ENCODE measurements at regions not wholly inside any gene's neighbourhood (a gene's known extent, or its start where the extent isn't known, plus 50 kb on each side); places are given as distances from the start of the nearest gene placed in this dataset.

DNA sequence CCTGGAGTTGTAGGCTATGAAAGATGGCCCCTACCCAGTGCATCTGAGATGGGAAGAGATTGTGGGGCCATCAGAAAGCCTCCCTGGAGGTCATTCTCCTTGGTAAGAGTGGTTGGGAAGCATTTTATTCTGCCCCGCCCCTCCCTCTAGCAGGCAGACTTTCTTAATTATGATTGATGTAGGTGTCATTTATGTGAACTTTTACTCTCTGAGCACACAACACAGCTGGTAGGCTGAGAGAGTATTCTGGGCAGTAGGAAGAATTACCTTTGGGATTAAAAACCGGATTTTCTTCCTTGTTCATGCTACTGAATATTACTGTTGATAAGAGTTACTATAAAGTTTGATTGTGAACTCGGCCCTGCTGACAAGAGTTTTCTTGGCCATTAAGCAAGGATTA, 266.8 kb downstream of the TTC6 start:
- H3K4me1 ChIP-seq, result peaks cover 11% of the 10 kb centered on the region
- no peaks in the 10 kb centered on the region for H3K27me3 ChIP-seq
- no peak overlapping the region for H3K4me3 ChIP-seq
- no peaks in the 10 kb centered on the region for H3K9me3 ChIP-seq
- TF ChIP-seq CTCF (IDR thresholded peaks at IDR 0.05) (no peak), POLR2AphosphoS5 (IDR thresholded peaks at IDR 0.05) (no peak), EP300 (IDR thresholded peaks at IDR 0.05) (no peak), POLR2A (IDR thresholded peaks at IDR 0.05) (no peak)
- 72% methylated on average over 3 of the region's 3 CpGs for WGBS
- H3K27ac ChIP-seq, result no peak overlapping the region
- DNase-seq (ENCODE audit: low spot score in 2 of 2), result no peak
- no peaks in the 10 kb centered on the region for H3K36me3 ChIP-seq

DNA sequence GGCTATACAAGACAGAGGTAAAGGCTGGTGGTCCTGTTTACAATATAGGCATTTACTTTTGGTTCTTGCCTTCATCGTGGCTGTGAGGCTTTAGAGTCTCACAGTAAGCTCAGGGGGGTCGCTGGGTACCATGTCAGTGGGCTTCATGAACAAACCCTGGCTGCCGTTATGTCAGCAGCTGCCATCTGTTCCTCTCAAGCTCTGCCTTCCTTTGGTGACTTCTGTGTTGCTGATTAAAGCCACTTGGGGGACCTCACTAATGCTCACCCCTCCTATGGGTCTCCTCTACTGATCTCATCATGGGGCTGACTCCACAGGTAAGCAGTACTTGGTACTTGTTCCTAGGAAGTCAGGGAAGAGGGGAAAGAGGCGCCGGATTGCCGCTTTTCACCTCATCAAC, 268.7 kb downstream of the TTC6 start:
- 90% methylated on average over 6 of the region's 6 CpGs for WGBS
- H3K4me3 ChIP-seq, result no peak overlapping the region
- TF ChIP-seq POLR2A (IDR thresholded peaks at IDR 0.05) (no peak), CTCF (IDR thresholded peaks at IDR 0.05) (no peak), POLR2AphosphoS5 (IDR thresholded peaks at IDR 0.05) (no peak), EP300 (IDR thresholded peaks at IDR 0.05) (no peak)
- H3K27ac ChIP-seq, result no peak overlapping the region
- H3K36me3 ChIP-seq, result no peaks in the 10 kb centered on the region
- DNase-seq (ENCODE audit: low spot score in 2 of 2), result no peak
- H3K27me3 ChIP-seq, result no peaks in the 10 kb centered on the region
- peaks cover 11% of the 10 kb centered on the region for H3K4me1 ChIP-seq
- H3K9me3 ChIP-seq, result no peaks in the 10 kb centered on the region

GRCh38 chr14:37864861-37865718, 269.7 kb downstream of the TTC6 start:
- no peaks in the 10 kb centered on the region for H3K27me3 ChIP-seq
- no peak overlapping the region for H3K4me3 ChIP-seq
- DNase-seq (ENCODE audit: low spot score in 2 of 2), result no peak
- no peak overlapping the region for H3K27ac ChIP-seq
- no peak for TF ChIP-seq CTCF (IDR thresholded peaks at IDR 0.05)
- no peak for TF ChIP-seq POLR2AphosphoS5 (IDR thresholded peaks at IDR 0.05)
- no peak for TF ChIP-seq EP300 (IDR thresholded peaks at IDR 0.05)
- no peak for TF ChIP-seq POLR2A (IDR thresholded peaks at IDR 0.05)
- 26% methylated on average over 9 of the region's 11 CpGs for WGBS
- H3K9me3 ChIP-seq, result no peaks in the 10 kb centered on the region
- peaks cover 14% of the 10 kb centered on the region for H3K4me1 ChIP-seq
- H3K36me3 ChIP-seq, result no peaks in the 10 kb centered on the region

GRCh38 chr14:37865719-37866549, 270.5 kb downstream of the TTC6 start:
- DNase-seq (ENCODE audit: low spot score in 2 of 2), result no peak
- no peak overlapping the region for H3K27ac ChIP-seq

More at GRCh38 chr14:37865719-37866549, 270.5 kb downstream of the TTC6 start:
- no peak for TF ChIP-seq EP300 (IDR thresholded peaks at IDR 0.05)
- TF ChIP-seq CTCF (IDR thresholded peaks at IDR 0.05), result no peak
- no peak for TF ChIP-seq POLR2A (IDR thresholded peaks at IDR 0.05)
- TF ChIP-seq POLR2AphosphoS5 (IDR thresholded peaks at IDR 0.05), result no peak
- no peaks in the 10 kb centered on the region for H3K27me3 ChIP-seq
- no peak overlapping the region for H3K4me3 ChIP-seq
- H3K36me3 ChIP-seq, result no peaks in the 10 kb centered on the region
- H3K9me3 ChIP-seq, result no peaks in the 10 kb centered on the region
- WGBS, result 95% methylated on average over 4 of the region's 4 CpGs
- H3K4me1 ChIP-seq, result peaks cover 14% of the 10 kb centered on the region
